ENCODE measurements at regions not wholly inside any gene's neighbourhood (a gene's known extent, or its start where the extent isn't known, plus 50 kb on each side); places are given as distances from the start of the nearest gene placed in this dataset.

DNA sequence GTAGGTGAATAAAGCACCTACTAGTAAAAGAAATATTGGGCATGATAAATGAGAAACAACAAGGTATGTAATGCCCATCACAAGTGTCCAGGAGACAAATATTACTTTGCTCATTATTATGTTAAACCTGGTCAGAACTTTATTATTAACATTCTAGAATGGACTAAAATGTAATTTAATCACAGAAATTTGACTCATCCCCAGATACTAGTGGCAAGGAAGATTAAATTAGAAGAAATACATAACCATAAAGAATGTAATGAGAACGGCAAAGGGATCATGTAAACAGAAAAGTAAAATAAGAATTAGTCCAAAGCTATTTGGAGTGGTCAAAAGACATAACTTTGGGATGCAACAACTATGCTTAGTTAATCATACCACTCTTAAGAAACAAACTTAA lies 71.2 kb upstream of the STAC start:
- TF ChIP-seq, protein P1, sequence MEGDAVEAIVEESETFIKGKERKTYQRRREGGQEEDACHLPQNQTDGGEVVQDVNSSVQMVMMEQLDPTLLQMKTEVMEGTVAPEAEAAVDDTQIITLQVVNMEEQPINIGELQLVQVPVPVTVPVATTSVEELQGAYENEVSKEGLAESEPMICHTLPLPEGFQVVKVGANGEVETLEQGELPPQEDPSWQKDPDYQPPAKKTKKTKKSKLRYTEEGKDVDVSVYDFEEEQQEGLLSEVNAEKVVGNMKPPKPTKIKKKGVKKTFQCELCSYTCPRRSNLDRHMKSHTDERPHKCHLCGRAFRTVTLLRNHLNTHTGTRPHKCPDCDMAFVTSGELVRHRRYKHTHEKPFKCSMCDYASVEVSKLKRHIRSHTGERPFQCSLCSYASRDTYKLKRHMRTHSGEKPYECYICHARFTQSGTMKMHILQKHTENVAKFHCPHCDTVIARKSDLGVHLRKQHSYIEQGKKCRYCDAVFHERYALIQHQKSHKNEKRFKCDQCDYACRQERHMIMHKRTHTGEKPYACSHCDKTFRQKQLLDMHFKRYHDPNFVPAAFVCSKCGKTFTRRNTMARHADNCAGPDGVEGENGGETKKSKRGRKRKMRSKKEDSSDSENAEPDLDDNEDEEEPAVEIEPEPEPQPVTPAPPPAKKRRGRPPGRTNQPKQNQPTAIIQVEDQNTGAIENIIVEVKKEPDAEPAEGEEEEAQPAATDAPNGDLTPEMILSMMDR (IDR thresholded peaks at IDR 0.05; ENCODE audit: low read depth, low read length, missing control alignments): no peak
- no peak for DNase-seq (ENCODE audit: extremely low read depth, low read depth)
- H3K4me3 ChIP-seq (replicated peaks; ENCODE audit: low read depth, low read length): no peak overlapping the region

DNA sequence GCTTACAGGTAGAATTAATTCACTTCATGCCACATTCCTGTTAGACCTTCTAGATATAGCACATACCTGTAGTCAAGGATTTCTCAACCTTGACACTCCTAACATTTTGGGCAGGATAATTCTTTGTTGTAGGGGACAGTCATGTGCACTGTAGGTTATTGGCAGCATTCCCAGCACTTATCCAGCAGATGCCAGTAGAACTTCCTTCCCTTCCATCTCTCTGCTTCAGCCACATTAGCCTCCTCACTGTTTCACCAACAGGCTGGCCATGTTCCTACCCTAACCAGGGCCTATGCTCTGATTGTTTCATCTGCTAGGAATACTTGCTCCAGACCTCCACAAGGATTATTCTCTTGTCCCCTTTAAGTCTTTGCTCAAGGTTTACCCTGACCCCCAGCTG lies 68.0 kb upstream of the STAC start:
- DNase-seq (ENCODE audit: extremely low read depth, low read depth): peak; percentile 12
- no peak overlapping the region for H3K4me3 ChIP-seq (replicated peaks; ENCODE audit: low read depth, low read length)
- TF ChIP-seq, protein P1 (IDR thresholded peaks at IDR 0.05; ENCODE audit: low read depth, low read length, missing control alignments): no peak

DNA sequence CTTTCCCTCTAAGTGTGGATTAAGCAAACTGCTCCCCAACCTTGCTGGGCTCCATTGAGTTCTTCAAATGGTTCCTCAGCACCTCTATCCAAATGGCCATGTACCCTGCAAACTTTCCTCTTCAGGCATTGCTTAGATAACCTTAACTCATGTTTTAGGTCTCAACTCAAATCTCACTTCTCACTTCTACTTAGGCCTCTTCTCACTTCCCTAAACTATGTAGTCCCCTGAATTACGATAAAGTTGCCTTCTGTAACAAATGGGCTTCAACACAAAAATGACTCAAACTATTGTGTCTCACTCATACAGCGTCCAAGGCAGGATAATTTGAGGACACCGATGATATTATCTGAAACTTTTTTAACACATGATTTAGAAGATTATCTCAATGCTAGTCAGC lies 62.4 kb upstream of the STAC start:
- TF ChIP-seq, protein P1 (IDR thresholded peaks at IDR 0.05; ENCODE audit: low read depth, low read length, missing control alignments): no peak
- no peak for DNase-seq (ENCODE audit: extremely low read depth, low read depth)
- H3K4me3 ChIP-seq (replicated peaks; ENCODE audit: low read depth, low read length): no peak overlapping the region

DNA sequence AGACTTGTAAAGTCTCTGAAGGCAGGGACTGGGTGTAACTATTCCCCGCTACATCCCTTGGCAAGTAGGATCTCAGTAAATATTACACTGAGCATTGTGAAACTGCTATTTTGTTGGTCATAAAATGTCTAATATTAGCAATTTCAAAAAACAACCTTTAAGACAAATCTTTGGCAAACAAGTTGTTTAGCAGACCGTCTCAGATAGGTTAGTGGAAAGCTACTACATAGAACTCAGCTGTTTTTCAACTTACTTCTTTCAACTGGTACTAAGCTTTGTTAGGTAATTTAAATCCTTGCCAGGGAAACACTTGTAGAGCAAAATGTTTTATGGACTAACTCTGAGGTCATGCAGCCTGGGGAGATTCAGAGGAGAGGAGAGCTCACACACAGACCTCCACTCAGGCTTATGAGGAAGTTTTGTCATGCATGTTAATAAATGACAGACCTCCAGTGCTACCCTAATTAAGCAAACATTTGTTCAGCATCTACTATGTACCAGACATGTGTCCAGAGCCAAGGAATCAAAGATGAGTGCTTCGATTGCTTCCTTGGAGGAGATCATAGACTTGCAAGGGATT lies 61.6 kb upstream of the STAC start:
- TF ChIP-seq, protein P1 (IDR thresholded peaks at IDR 0.05; ENCODE audit: low read depth, low read length, missing control alignments): no peak
- H3K4me3 ChIP-seq (replicated peaks; ENCODE audit: low read depth, low read length): no peak overlapping the region
- DNase-seq (ENCODE audit: extremely low read depth, low read depth): no peak

DNA sequence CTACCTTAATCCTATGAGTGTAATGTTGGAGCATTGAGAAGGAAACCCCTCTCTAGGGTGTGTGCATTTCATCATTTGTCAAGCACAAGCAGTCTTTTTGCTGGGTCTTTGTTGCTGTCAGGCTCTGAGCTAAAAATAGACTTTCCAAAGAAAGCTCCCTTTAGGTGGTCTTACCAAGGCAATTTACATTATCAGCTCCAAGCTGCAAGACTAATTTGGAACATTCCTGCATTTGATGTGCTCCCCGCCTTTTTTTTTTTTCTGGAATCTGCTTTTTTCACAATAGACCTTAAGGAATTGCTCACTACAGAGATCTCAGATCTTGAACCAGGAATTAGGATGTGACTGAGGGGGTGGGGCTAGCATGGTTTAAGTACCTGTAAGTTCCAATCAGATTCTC lies 60.6 kb upstream of the STAC start:
- TF ChIP-seq, protein P1 (IDR thresholded peaks at IDR 0.05; ENCODE audit: low read depth, low read length, missing control alignments): no peak
- no peak overlapping the region for H3K4me3 ChIP-seq (replicated peaks; ENCODE audit: low read depth, low read length)
- no peak for DNase-seq (ENCODE audit: extremely low read depth, low read depth)

Measured in HFF-Myc (cell line).